Naive thymus-derived CD4-positive, alpha-beta T cell (primary cell): ENCODE measurements at regions not wholly inside any gene's neighbourhood (a gene's known extent, or its start where the extent isn't known, plus 50 kb on each side); places are given as distances from the start of the nearest gene placed in this dataset.

Experiments used
- ATAC-seq: fragments of 150-1000 bp; cut with Tn5 transposase; 2 replicates; pipeline ENCODE4 v1.10.0; 2021; ENCODE audit warnings: mild to moderate bottlenecking, moderate library complexity
- CTCF ChIA-PET: fragments of 350-600 bp; sonication (Branson Sonifier 250); formaldehyde crosslinking; loops from one replicate; lab custom pipeline; 2021; ENCODE audit warnings: antibody characterized with exemption; lab: Charles Lee
- POLR2A ChIA-PET: fragments of 350-600 bp; sonication (Branson Sonifier 250); formaldehyde crosslinking; loops from one replicate; lab custom pipeline; 2021; ENCODE audit warnings: antibody characterized with exemption, inconsistent platforms; lab: Charles Lee
- DNase-seq, 9 donors: peaks; one replicate each; pipeline versions ENCODE4 v3.0.0 to v3.0.0-alpha.2; 2020 to 2022; ENCODE audit warnings: mixed read lengths in 1 of 9
- H3K27ac ChIP-seq: one replicate; pipeline ENCODE4 v1.7.0; 2013; ENCODE audit warnings: mild to moderate bottlenecking, low read depth, low read length, moderate library complexity
- H3K27me3 ChIP-seq, 2 donors: one replicate each; pipeline ENCODE4 v1.7.0; 2013; ENCODE audit warnings: low read length in 2 of 2, mild to moderate bottlenecking in 2 of 2, moderate library complexity in 2 of 2; ENCODE audit not compliant: control insufficient read depth in 2 of 2, insufficient read depth in 2 of 2
- H3K36me3 ChIP-seq, 3 experiments: 1 replicate in 2 of 3; 2 replicates in 1 of 3; pipeline ENCODE4 v1.7.0; 2013; ENCODE audit warnings: low read length in 3 of 3, mild to moderate bottlenecking in 3 of 3, moderate library complexity in 1 of 3; ENCODE audit not compliant: insufficient read depth in 3 of 3, control insufficient read depth in 2 of 3
- H3K4me1 ChIP-seq, 2 donors: one replicate each; pipeline ENCODE4 v1.7.0; 2013; ENCODE audit warnings: low read length in 2 of 2, mild to moderate bottlenecking in 2 of 2, moderate library complexity in 1 of 2; ENCODE audit not compliant: control insufficient read depth in 2 of 2, insufficient read depth in 2 of 2
- H3K4me3 ChIP-seq: 2 replicates; pipeline ENCODE4 v1.7.0; 2013; ENCODE audit warnings: mild to moderate bottlenecking, low read length
- H3K9me3 ChIP-seq, 3 experiments: 1 replicate in 2 of 3; 2 replicates in 1 of 3; pipeline ENCODE4 v1.7.0; 2013; ENCODE audit warnings: low read length in 3 of 3; ENCODE audit not compliant: control insufficient read depth in 2 of 3
- H3K27ac Mint-ChIP-seq, 9 donors: one replicate each; pipeline ENCODE4 v1.8.0; 2020 to 2022; ENCODE audit warnings: mixed read lengths in 9 of 9, mild to moderate bottlenecking in 8 of 9, moderate library complexity in 5 of 9, inconsistent platforms in 2 of 9
- H3K27me3 Mint-ChIP-seq, 5 donors: one replicate each; pipeline ENCODE4 v1.8.0; 2021 to 2022; ENCODE audit warnings: mixed read lengths in 5 of 5, mild to moderate bottlenecking in 1 of 5
- H3K36me3 Mint-ChIP-seq, 5 donors: one replicate each; pipeline ENCODE4 v1.8.0; 2020 to 2022; ENCODE audit warnings: mixed read lengths in 5 of 5, mild to moderate bottlenecking in 3 of 5, inconsistent platforms in 1 of 5
- H3K4me1 Mint-ChIP-seq, 7 donors: one replicate each; pipeline ENCODE4 v1.8.0; 2020 to 2022; ENCODE audit warnings: mixed read lengths in 7 of 7, mild to moderate bottlenecking in 3 of 7, inconsistent platforms in 1 of 7
- H3K4me3 Mint-ChIP-seq, 10 donors: one replicate each; pipeline ENCODE4 v1.8.0; 2020 to 2022; ENCODE audit warnings: mild to moderate bottlenecking in 10 of 10, mixed read lengths in 10 of 10, moderate library complexity in 6 of 10, inconsistent platforms in 2 of 10
- H3K9me3 Mint-ChIP-seq, 11 donors: one replicate each; pipeline ENCODE4 v1.8.0; 2020 to 2022; ENCODE audit warnings: mixed read lengths in 11 of 11, mild to moderate bottlenecking in 4 of 11, inconsistent platforms in 1 of 11, moderate library complexity in 1 of 11
- intact Hi-C, 2 donors: fragments of 100-400 bp; cut with micrococcal nuclease; formaldehyde crosslinking; loops; one replicate each; pipeline ENCODE4 v1.15.1; 2023

DNA sequence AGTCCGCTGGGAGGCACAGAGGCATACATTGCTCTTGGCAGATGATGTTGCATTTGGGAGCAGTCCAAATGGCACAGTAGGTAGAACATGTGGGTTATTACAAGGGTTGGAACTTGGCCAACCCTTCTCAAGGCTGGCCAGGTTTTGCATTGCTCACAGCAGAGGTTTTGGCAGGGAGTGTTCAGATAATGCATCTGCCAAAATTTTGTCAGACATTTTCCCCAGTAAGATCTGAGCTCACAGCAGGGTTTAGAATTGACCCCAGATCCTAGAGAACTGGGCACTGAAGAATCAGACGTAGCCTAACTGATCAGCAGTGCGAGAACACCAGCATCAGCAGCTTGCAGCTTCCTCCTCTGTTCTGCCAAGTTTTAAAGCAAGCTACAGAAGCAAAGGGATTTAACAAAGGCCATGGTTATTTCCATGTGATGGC, 468.8 kb upstream of the KIF2B start:
- no peak overlapping the region for H3K4me3 Mint-ChIP-seq

DNA sequence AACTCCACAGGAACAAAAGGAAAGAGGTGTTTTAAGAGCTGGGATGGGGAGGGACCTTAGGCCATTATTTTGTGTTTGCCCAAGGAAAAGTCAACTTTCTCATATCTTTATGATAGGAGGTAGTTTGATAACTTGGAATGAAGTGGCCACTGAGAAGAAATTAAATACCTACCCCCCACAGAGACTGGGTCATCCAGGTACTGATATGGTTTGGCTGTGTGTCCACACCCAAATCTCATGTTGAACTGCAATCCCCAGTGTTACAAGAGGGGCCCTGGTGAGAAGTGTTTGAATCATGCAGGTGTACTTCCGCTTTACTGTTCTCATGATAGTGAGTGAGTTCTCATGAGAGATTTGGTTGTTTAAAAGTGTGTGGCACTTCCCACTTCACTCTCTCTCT, 477.9 kb upstream of the KIF2B start:
- no peak overlapping the region for H3K27ac ChIP-seq
- POLR2A ChIA-PET = no interaction called here

More for the DNA sequence above, 468.8 kb upstream of the KIF2B start:
- Mint-ChIP-seq H3K27ac (no peak overlapping the region), H3K9me3 (peaks cover 0 to 15% (median 9%) of the 10 kb centered on the region in 11 donors), H3K27me3 (no peaks in the 10 kb centered on the region), H3K4me1 (no peaks in the 10 kb centered on the region), H3K36me3 (no peaks in the 10 kb centered on the region)
- Histone ChIP-seq H3K4me3 (no peak overlapping the region), H3K27ac (no peak overlapping the region), H3K4me1 (no peaks in the 10 kb centered on the region), H3K27me3 (no peaks in the 10 kb centered on the region), H3K9me3 (no peaks in the 10 kb centered on the region), H3K36me3 (no peaks in the 10 kb centered on the region)
- DNase-seq (no peak), ATAC-seq (no peak)
- CTCF ChIA-PET = no interaction called here
- POLR2A ChIA-PET = no interaction called here
- intact Hi-C loops = no loop called here

DNA sequence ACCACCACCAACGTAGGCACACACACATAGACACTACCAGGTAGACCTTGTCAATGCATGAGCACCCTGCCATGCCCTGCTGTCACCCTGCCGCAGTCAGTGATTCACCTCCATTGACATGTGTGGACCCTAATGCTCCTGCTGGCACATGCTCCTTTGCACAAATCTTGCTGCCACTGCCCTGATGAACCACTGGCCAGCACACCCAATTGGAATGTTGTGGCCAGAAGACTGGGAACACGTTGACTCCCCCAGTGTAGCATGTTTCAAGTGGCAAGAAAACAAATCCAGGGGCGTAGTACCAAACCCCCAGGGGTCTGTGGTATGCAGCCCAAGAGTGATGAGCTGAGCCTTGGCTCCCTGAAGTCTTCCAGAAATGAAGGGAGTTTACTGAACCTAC, 486.4 kb upstream of the KIF2B start:
- intact Hi-C loops = no loop called here
- Mint-ChIP-seq H3K4me3 (no peak overlapping the region), H3K9me3 (peaks cover 0 to 45% (median 12%) of the 10 kb centered on the region in 11 donors), H3K27me3 (no peaks in the 10 kb centered on the region), H3K36me3 (peaks cover 0 to 7% (median 0%) of the 10 kb centered on the region in 5 donors), H3K27ac (no peak overlapping the region), H3K4me1 (no peaks in the 10 kb centered on the region)
- no peaks in the 10 kb centered on the region for H3K27me3 ChIP-seq
- ChIA-PET CTCF (no interaction called here), POLR2A (no interaction called here)
- H3K27ac ChIP-seq = no peak overlapping the region
- no peak for DNase-seq
- peaks cover 0 to 6% (median 0%) of the 10 kb centered on the region in 3 experiments for H3K9me3 ChIP-seq
- ATAC-seq = no peak
- no peak overlapping the region for H3K4me3 ChIP-seq
- no peaks in the 10 kb centered on the region for H3K36me3 ChIP-seq
- H3K4me1 ChIP-seq = no peaks in the 10 kb centered on the region

More for the DNA sequence above, 477.9 kb upstream of the KIF2B start:
- Mint-ChIP-seq H3K36me3 (peaks cover 0 to 10% (median 0%) of the 10 kb centered on the region in 5 donors), H3K4me3 (no peak overlapping the region), H3K4me1 (no peaks in the 10 kb centered on the region), H3K27me3 (no peaks in the 10 kb centered on the region), H3K27ac (no peak overlapping the region), H3K9me3 (peaks cover 1 to 38% (median 13%) of the 10 kb centered on the region in 11 donors)
- no peaks in the 10 kb centered on the region for H3K27me3 ChIP-seq
- no peaks in the 10 kb centered on the region for H3K9me3 ChIP-seq
- H3K36me3 ChIP-seq = no peaks in the 10 kb centered on the region
- DNase-seq (no peak), ATAC-seq (no peak)
- H3K4me1 ChIP-seq = no peaks in the 10 kb centered on the region
- H3K4me3 ChIP-seq = no peak overlapping the region
- CTCF ChIA-PET = no interaction called here
- intact Hi-C loops = no loop called here

DNA sequence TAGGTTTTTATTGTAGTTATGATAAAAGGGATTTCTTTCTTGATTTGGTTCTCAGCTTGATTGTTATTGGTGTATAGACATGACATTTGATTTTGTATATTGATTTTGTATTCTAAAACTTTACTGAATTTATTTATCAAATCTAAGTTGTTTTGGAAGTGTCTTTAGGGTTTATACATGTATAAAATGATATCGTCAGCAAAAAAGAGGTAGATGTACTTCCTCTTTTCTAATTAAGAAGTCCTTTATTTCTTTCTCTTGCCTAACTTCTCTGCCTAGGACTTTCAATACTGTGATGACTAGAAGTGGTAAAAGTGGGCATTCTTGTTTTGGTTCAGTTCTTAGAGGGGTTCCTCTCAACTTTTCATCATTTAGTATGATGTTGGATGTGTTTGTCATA, 487.3 kb upstream of the KIF2B start:
- CTCF ChIA-PET = no interaction called here
- Mint-ChIP-seq H3K4me1 (no peaks in the 10 kb centered on the region), H3K4me3 (no peak overlapping the region)

DNA sequence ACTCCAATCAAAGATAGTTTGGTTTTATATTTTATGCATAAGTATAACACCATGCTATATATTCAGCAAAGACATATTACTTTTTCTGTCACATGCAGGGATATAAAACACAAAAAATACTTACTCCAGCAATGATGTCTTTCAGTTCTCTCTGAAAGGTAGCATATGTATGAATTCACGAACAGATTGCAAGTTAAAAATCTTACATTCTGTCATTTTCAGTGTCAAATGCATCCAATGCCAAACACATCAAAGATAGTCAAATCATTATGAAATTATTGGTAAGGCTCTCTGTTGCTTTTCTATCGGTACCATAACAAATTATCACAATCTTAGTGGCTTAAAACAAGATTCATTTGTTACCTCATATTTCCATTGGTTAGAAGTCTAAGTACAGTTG, 492.0 kb upstream of the KIF2B start:
- no peaks in the 10 kb centered on the region for H3K9me3 ChIP-seq
- no peak for ATAC-seq
- CTCF ChIA-PET = no interaction called here

More for the DNA sequence above, 487.3 kb upstream of the KIF2B start:
- H3K36me3 Mint-ChIP-seq = peaks cover 0 to 5% (median 0%) of the 10 kb centered on the region in 5 donors
- H3K27me3 Mint-ChIP-seq = no peaks in the 10 kb centered on the region
- H3K9me3 Mint-ChIP-seq = peaks cover 0 to 42% (median 10%) of the 10 kb centered on the region in 11 donors
- DNase-seq (no peak), ATAC-seq (no peak)
- intact Hi-C loops = no loop called here
- no peaks in the 10 kb centered on the region for H3K36me3 ChIP-seq
- H3K4me3 ChIP-seq = no peak overlapping the region
- no peak overlapping the region for H3K27ac Mint-ChIP-seq
- no peaks in the 10 kb centered on the region for H3K4me1 ChIP-seq
- no peak overlapping the region for H3K27ac ChIP-seq
- POLR2A ChIA-PET = no interaction called here
- no peaks in the 10 kb centered on the region for H3K27me3 ChIP-seq
- H3K9me3 ChIP-seq = peaks cover 0 to 6% (median 0%) of the 10 kb centered on the region in 3 experiments

DNA sequence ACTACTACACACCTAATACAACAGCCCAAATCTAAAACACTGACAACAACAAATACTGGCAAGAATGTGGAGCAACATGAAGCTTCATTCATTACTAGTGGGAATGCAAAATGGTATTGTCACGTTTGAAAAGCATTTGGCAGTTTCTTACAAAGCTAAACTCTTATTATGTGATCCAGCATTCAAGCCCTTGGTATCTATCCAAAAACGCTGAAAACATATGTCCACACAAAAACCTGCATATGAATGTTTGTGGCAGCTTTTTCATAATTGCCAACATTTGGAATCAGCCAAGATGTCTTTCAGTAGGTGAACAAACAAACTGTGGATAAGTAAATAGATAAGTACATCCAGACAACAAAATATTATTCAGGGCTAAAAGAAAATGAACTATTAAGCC, 501.1 kb upstream of the KIF2B start:
- no peaks in the 10 kb centered on the region for H3K36me3 ChIP-seq
- H3K4me3 ChIP-seq = no peak overlapping the region
- ChIA-PET CTCF (no interaction called here), POLR2A (no interaction called here)
- Mint-ChIP-seq H3K4me1 (no peaks in the 10 kb centered on the region), H3K9me3 (peaks cover 0 to 11% (median 4%) of the 10 kb centered on the region in 11 donors), H3K4me3 (no peak overlapping the region), H3K27me3 (no peaks in the 10 kb centered on the region), H3K27ac (no peak overlapping the region), H3K36me3 (no peaks in the 10 kb centered on the region)
- no peaks in the 10 kb centered on the region for H3K27me3 ChIP-seq
- DNase-seq = no peak
- intact Hi-C loops = no loop called here
- H3K27ac ChIP-seq = no peak overlapping the region
- no peak for ATAC-seq
- H3K4me1 ChIP-seq = no peaks in the 10 kb centered on the region
- H3K9me3 ChIP-seq = no peaks in the 10 kb centered on the region

More for the DNA sequence above, 492.0 kb upstream of the KIF2B start:
- POLR2A ChIA-PET = no interaction called here
- H3K4me1 ChIP-seq = no peaks in the 10 kb centered on the region
- no peaks in the 10 kb centered on the region for H3K36me3 ChIP-seq
- H3K4me3 ChIP-seq = no peak overlapping the region
- Mint-ChIP-seq H3K36me3 (no peaks in the 10 kb centered on the region), H3K4me3 (no peak overlapping the region), H3K27me3 (no peaks in the 10 kb centered on the region), H3K27ac (no peak overlapping the region), H3K4me1 (no peaks in the 10 kb centered on the region), H3K9me3 (peaks cover 0 to 18% (median 4%) of the 10 kb centered on the region in 11 donors)
- no peak for DNase-seq
- intact Hi-C loops = no loop called here
- no peak overlapping the region for H3K27ac ChIP-seq
- no peaks in the 10 kb centered on the region for H3K27me3 ChIP-seq

DNA sequence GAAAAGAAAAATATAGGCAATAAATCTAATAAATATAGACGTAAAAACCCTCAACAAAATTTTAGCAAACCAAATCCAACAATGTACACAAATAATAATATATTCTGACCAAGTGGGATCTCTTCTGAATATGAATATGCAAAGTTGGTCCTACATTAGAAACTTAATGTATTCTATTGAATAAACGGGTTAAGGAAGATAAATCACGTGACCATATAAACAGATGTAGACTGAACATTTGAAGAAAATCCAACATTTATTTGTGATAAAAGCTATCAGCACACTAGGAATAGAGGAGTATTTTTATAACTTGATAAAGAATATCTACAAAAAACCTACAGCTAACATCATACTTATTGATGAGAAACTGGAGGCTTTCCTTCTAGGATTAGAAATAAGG, 502.8 kb upstream of the KIF2B start:
- Mint-ChIP-seq H3K27ac (no peak overlapping the region), H3K4me3 (no peak overlapping the region), H3K4me1 (no peaks in the 10 kb centered on the region), H3K27me3 (no peaks in the 10 kb centered on the region), H3K9me3 (peaks cover 0 to 11% (median 4%) of the 10 kb centered on the region in 11 donors), H3K36me3 (no peaks in the 10 kb centered on the region)
- ATAC-seq (no peak), DNase-seq (no peak)
- H3K27ac ChIP-seq = no peak overlapping the region
- no peaks in the 10 kb centered on the region for H3K9me3 ChIP-seq
- CTCF ChIA-PET = no interaction called here
- no peaks in the 10 kb centered on the region for H3K36me3 ChIP-seq
- no peaks in the 10 kb centered on the region for H3K27me3 ChIP-seq
- no peaks in the 10 kb centered on the region for H3K4me1 ChIP-seq
- POLR2A ChIA-PET = no interaction called here
- intact Hi-C loops = no loop called here
- H3K4me3 ChIP-seq = no peak overlapping the region
